Heart right ventricle (tissue), 16 donors: ENCODE measurements at regions not wholly inside any gene's neighbourhood (a gene's known extent, or its start where the extent isn't known, plus 50 kb on each side); places are given as distances from the start of the nearest gene placed in this dataset.
"Not testable (repeated sequence)": the region's sequence is repeated elsewhere in the genome, so short reads cannot be mapped to it uniquely, and the experiment has no call there.

Experiments
- ATAC-seq, 8 donors: fragments of 200-7000 bp; cut with Tn5 transposase; one replicate each; pipeline ENCODE4 v1.9.1; 2020; ENCODE audit warnings: mild to moderate bottlenecking in 8 of 8, moderate library complexity in 8 of 8, moderate number of reproducible peaks in 1 of 8
- DNase-seq, 2 donors: peaks; one replicate each; pipeline ENCODE4 v3.0.0-alpha.2; 2020
- H3K27ac ChIP-seq, 10 donors: fragments of 200-600 bp; sonication (generic) in 2 of 10; one replicate each; pipeline versions ENCODE4 v1.5.0 to v1.8.0; 2020 to 2022; ENCODE audit warnings: mild to moderate bottlenecking in 3 of 10
- H3K27me3 ChIP-seq, 7 donors: fragments of 200-600 bp; one replicate each; pipeline ENCODE4 v1.8.0; 2021 to 2022; ENCODE audit warnings: mild to moderate bottlenecking in 2 of 7
- H3K36me3 ChIP-seq, 9 donors: fragments of 200-600 bp; sonication (generic) in 1 of 9; one replicate each; pipeline versions ENCODE4 v1.5.0 to v1.8.0; 2020 to 2022; ENCODE audit warnings: mild to moderate bottlenecking in 2 of 9
- H3K4me1 ChIP-seq, 9 donors: fragments of 200-600 bp; sonication (generic) in 1 of 9; one replicate each; pipeline versions ENCODE4 v1.5.0 to v1.8.0; 2020 to 2022; ENCODE audit warnings: mild to moderate bottlenecking in 4 of 9
- H3K4me3 ChIP-seq, 10 donors: fragments of 200-600 bp; sonication (generic) in 2 of 10; one replicate each; pipeline versions ENCODE4 v1.5.0 to v1.8.0; 2020 to 2022; ENCODE audit warnings: mild to moderate bottlenecking in 7 of 10, moderate library complexity in 2 of 10
- H3K9me3 ChIP-seq, 11 donors: fragments of 200-600 bp in 10 of 11; sonication (generic) in 2 of 11; one replicate each; pipeline versions ENCODE4 v1.5.0 to v1.8.0; 2013 to 2022; ENCODE audit warnings: mild to moderate bottlenecking in 2 of 11, control low read depth in 1 of 11, moderate library complexity in 1 of 11
- CTCF ChIP-seq, 9 donors: fragments of 200-600 bp; sonication (generic) in 2 of 9; IDR thresholded peaks; one replicate each; pipeline versions ENCODE4 v1.5.0 to v1.8.0; 2021 to 2022; ENCODE audit warnings: antibody characterized with exemption in 9 of 9, mild to moderate bottlenecking in 5 of 9, moderate library complexity in 1 of 9
- WGBS, 2 donors: extraction: QIAGEN DNeasy Blood & Tissue Kit; methylation state at CpG; one replicate each; pipeline ENCODE4 v1.1.7; 2013; ENCODE audit warnings: inconsistent platforms in 1 of 2; 5-methylcytosine and 5-hydroxymethylcytosine counted together
- intact Hi-C, 10 donors: fragments of 100-400 bp; cut with DNase I; formaldehyde crosslinking; loops; one replicate each; pipeline versions ENCODE4 v1.11.1 to v1.14.2; 2022
- donor health status: Arrhythmogenic right ventricular cardiomyopathy.
- donor health status: ischemic (EF 13 %, LVEDD 7.1; RV severe dilation, severe dysfunction).
- donor health status: healthy with polysubstance abuse.
- donor health status: DM: no; HTN: yes; CAD: no.
- donor health status: DM: no; HTN: no; CAD: no.
- donor health status: ischemic (EF 25% LVEDD 6.9; RV normal size, moderate dysfunction).
- donor health status: ischemic (EF 25% LVEDD 5.7; RV mildly dilated, moderate dysfunction).
- donor health status: healthy.
- donor health status: DM: yes; HTN: yes; CAD: no.
- donor health status: Ischemic cardiomyopathy.
- donor health status: ischemic (EF 35%, LVEDD 5.7; RV mildly dilated, moderate dysfunction).
- donor health status: nonischemic (EF 11% LVEDD 7.7; RV severe dilation, severe dysfunction).
- donor health status: DM: yes; HTN: yes; CAD: no.
- donor health status: PGD.
- donor health status: ischemic (EF 29% LVEDD 5.4; RV normal size, mild dysfunction).
- donor health status: nonischemic (EF 23%, LVEDD 6.1; RV moderate dilation, normal function).

- TF ChIP-seq CTCF (IDR thresholded peaks at IDR 0.05) = no peak
- WGBS, 2 donors = 68 to 77% methylated on average over 1 of the region's 1 CpG
- H3K27me3 ChIP-seq = peaks cover 0 to 9% (median 0%) of the 10 kb centered on the region in 7 donors
- intact Hi-C loops = no loop called here
- DNase-seq (no peak), ATAC-seq (no peak)
- no peaks in the 10 kb centered on the region for H3K9me3 ChIP-seq
- no peaks in the 10 kb centered on the region for H3K4me1 ChIP-seq
- no peak overlapping the region for H3K4me3 ChIP-seq
- H3K27ac ChIP-seq = no peak overlapping the region
- no peaks in the 10 kb centered on the region for H3K36me3 ChIP-seq
Observed at GRCh38 chrX:151100799-151101198, 75.6 kb upstream of the GPR50 start.

DNA sequence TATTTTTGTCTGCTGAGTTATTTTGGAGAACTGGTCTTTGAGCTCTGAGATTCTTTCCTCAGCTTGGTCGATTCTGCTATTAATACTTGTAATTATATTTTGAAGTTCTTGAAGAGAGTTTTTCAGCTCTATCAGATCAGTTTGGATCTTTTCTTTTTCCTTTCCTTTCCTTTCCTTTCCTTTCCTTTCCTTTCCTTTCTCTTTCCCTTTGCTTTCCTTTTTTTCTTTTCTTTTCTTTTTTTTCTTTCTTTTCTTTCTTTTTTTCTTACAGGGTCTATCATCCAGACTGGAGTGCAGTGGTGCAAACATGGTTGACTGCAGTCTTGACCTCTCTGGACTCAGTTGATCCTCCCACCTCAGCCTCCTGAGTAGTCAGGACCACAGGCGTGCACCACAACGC lies 63.2 kb upstream of the GPR50 start:
- 73 to 89% methylated on average over 3 of the region's 3 CpGs for WGBS, 2 donors
- H3K27me3 ChIP-seq, H3K9me3 ChIP-seq, intact Hi-C loops, H3K4me3 ChIP-seq, H3K4me1 ChIP-seq, ATAC-seq, H3K27ac ChIP-seq, DNase-seq, H3K36me3 ChIP-seq: not testable (repeated sequence)
